Stimulated activated naive CD4-positive, alpha-beta T cell (primary cell): ENCODE measurements at regions not wholly inside any gene's neighbourhood (a gene's known extent, or its start where the extent isn't known, plus 50 kb on each side); places are given as distances from the start of the nearest gene placed in this dataset.
"Not testable (repeated sequence)": the region's sequence is repeated elsewhere in the genome, so short reads cannot be mapped to it uniquely, and the experiment has no call there.

ENCODE experiments used
- DNase-seq, 6 experiments: peaks; one replicate each; lab custom pipeline; 2025; lab: John Stamatoyannopoulos, UW

DNA sequence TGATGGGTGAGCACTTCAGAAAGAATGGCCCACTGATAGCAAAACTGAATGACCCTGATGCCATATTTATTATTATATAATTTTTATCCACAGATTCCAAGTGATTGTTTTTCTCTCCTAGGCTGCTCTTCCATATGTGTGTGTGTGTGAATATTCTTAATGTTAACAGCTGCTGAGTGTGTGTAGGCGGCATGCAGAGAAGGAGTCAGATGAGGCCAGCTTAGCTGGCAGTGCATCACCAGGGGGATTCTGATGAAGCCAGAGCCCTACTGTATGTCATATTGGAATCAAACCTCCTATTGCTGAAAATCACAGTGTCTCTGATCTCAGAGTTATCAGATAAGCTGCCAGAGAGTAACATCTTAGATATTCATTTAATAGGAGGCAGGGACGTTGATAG is 177.1 kb downstream of the DMAC1 start:
- DNase-seq, result no peak

GRCh38 chr9:7615344-7615743 is 184.2 kb downstream of the DMAC1 start:
- DNase-seq, result no peak

DNA sequence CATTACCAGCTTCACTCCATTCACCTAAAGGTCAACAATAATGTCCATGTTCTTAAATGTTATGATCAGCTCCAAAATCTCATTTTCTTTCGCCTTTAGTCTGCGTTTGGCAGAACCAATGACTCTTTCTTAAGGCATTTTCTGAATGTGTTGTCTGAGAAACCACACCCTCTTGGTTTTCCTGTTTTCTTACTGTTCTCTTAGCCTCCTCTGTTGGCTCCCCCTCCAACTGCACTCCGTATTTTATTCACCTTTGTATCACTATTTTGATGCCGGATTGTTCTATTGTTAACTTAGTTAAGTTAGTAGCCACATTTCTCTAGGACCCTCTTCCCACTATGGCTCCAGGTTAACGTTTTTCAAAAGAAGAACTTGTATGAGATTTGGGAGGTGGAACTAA is 185.6 kb downstream of the DMAC1 start:
- peak in 3 of 6 experiments; percentile 24 to 47 (median 35) for DNase-seq

GRCh38 chr9:7608261-7608660 is 191.3 kb downstream of the DMAC1 start:
- no peak for DNase-seq

DNA sequence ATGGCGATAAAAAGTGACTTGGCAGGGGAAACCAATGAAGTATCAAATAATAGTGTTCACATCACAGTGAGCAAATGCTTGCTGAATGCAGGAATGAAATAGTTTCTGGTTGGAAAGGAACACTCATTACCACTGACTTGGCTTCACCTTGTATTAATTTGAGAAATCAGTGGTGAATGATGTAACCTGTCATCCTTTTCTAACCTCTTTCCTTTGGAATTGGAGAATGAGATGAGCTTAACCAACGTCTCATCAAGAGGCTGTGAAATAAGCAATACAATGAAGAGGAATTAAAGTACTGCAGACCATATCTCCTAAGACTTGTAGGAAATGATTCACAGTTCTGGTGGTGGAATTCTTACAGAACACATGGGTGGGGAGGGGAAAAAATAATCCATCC is 192.2 kb downstream of the DMAC1 start:
- DNase-seq, result no peak

DNA sequence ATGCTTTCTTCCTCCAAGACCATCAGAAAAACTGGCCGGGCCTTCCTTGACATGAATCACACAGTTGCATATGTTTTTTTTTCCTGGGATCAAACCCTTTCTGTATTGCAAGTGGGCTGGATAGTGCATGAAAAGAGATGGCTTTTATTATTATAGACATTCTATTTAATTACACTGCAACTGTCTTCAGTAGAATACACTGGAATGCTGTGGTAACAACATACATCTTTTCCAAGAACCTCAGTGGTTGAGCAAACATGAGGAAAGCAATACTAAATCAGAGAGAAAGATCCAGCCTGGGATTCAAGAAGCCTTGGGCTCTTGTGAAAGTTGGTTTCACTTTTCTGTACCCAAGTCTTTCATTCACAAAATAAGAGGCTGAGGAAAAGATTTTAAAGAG is 193.0 kb downstream of the DMAC1 start:
- no peak for DNase-seq

GRCh38 chr9:7601739-7602138 is 197.8 kb downstream of the DMAC1 start:
- DNase-seq, result no peak

GRCh38 chr9:7597716-7598115 is 201.9 kb downstream of the DMAC1 start:
- DNase-seq, result no peak

- no peak for DNase-seq
These were observed 207.0 kb downstream of the DMAC1 start for GRCh38 chr9:7592321-7593316.

DNA sequence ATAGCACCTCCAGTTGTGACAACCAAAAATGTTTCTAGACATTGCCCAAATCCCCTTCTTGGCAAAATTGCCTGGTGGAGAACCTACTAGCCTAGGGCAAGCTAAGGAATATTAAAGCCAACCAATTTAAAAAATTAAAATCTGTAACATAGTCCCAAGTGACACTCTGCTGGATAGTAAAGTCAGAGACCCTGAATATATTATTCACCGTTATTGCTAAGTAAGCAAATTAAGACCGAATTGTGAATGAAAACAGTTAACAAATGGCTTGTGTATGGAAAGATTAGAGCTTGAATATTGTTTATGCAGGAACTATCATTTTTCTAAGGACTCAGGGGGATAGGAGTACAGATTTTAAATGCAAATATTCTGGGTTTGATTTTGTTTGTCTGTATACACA is 208.1 kb downstream of the DMAC1 start:
- no peak for DNase-seq

DNA sequence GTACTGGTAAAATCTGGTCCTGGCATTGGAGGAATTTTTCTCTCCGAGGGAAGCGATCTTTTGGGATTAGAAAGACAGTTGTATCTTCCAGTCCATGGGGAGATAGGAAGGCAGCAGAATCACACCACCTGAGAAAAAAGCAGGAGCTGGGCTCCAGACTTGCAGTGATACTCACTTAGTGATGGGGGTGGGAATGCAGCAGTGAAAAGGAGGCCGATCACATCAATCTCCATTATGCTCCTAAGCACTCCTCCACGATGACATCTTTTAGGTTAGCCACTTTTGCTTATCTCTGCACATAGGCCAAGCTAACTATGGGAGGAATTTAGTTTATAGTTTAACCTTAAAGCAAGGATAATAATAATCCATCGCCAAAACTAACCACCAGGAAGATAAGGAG is 219.0 kb downstream of the DMAC1 start:
- no peak for DNase-seq

DNA sequence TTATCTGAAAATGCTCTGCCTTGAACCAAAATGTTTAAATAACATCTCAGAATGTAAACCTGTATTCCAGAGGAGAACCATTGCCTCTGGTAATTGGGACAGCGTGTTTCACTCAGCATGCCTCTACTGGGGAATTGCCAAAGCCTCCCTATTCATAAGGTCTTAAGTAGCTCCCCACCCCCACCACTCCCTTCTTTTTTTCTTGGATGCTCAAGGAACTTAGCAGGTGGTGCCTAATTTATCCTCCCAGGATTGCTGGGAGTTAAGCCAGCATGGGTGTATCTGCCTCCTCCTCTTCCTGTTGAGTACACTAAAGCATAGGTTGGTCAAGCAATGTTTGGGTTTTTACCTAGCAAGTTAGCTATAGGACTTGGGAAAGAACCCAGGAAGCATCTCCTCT is 220.2 kb downstream of the DMAC1 start:
- no peak for DNase-seq

- no peak for DNase-seq
These were observed 220.6 kb downstream of the DMAC1 start for GRCh38 chr9:7578951-7579350.

GRCh38 chr9:7570107-7570720 is 229.4 kb downstream of the DMAC1 start:
- DNase-seq, result peak; percentile 3 to 73 (median 46)

- DNase-seq, result no peak
These were observed 231.9 kb downstream of the DMAC1 start for GRCh38 chr9:7567687-7568086.

DNA sequence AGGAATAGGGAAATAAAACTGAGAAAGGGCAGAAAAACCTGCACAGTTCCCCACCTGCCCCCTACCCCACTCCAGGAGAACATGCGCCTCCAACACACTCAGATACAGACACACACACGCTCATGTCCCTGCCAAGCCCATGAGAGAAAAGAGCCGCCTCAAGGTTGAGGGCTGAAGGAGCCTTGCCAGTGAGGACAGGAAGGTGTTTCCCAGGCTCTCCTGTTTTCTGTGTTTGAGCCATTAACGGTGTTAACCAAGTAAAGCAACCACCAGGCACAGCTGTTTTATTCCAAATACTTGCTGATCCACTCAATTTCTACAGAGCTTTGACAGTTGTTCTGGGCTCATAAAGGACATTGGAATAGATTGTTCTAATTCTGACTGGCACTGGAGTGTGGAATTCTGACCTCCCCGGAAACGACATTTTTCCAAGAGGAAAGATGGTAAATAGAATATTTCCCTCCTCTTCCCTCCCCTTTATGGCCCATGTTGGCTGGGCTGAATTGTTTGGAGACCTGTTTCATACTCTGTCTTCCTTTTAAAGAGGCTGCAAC is 238.0 kb downstream of the DMAC1 start:
- no peak for DNase-seq

GRCh38 chr9:7560669-7561305 is 238.8 kb downstream of the DMAC1 start:
- DNase-seq, result no peak

DNA sequence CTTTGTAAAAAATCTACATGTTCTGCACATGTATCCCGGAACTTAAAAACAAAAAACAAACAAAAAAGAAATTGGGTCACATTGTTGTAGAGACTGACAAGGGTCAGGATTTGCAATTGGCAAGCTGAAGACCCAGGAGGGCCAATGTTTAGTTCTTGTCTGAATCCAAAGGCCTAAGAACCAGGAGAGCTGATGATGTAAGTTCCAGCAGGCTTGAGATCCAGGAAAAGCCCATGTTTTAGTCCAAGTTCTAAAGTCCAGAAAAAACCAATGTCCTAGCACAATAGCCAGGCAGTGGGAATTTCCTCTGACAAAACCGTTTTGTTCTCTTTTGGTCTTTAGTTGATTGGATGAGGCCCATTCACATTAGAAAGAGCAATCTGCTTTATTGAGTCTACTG is 244.9 kb downstream of the DMAC1 start:
- no peak for DNase-seq

DNA sequence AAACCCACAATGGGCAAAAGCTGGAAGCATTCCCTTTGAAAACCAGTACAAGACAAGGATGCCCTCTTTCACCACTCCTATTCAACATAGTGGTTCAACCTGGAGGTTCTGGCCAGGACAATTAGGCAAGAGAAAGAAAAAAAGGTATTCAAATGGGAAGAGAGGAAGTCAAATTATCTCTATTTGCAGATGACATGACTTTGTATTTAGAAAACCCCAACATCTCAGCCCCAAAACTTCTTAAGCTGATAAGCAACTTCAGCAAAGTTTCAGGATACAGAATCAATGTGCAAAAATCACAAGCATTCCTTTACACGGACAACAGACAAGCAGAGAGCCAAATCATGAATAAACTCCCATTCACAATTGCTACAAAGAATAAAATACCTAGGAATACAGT is 246.9 kb downstream of the DMAC1 start:
- DNase-seq, result not testable (repeated sequence)

- DNase-seq, result no peak
These were observed 250.3 kb downstream of the DMAC1 start for GRCh38 chr9:7549249-7549648.

DNA sequence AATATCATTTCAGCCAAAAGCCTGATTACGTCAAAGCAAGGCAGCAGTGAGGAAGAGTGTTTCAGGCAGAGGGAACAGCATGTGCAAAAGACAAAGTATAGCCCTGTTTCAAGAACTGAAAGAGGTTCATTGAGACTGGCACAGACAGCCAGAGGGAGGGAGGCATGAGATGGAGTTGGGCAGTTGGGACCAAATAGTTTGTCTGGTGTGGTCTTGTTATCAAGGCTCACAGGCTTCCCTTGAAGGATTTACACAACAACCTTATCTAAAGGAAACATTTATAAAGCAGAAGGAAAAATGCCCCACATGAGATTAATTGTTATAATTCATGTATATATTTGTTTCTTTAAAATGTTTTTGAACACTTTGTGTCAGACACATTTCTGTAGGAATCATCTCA is 253.3 kb downstream of the DMAC1 start:
- DNase-seq, result no peak

DNA sequence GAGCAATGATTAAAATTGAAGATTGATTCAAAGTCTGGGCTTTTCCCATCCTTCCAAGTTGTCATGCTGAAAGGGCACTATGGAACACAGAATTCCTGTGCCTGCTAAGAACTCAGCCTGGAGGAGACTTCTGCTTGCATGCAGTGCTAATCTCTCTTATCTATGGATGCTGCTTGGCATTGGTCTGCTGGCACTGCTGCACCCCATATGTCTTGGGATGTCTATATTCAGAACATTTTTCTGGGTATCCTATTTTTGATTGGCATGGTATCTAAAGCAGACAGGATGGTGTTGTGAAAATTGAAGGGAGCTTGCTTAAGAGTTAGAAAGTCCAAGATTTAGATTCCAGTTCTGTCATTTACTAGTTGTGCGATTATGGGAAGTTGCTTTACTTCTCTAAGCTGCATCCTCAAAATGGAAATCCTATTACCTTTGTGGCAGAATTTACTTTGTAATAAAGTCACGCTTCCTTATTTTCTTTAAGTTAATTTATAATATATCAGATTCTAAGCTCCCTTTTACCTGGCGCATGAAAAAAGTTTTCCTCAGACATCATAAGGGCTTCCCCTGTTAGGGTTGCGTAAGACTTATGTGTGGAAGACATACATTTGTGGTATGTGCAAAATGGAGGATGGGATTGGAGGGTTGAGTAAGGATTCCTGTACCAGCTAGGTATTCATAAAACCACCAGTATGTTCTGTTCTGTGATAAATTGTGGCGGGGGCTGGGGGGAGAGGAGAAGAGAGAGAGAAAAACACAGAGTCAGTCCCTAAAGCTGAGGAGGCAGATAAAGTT is 254.0 kb downstream of the DMAC1 start:
- DNase-seq, result no peak
